ENCODE measurements at regions not wholly inside any gene's neighbourhood (a gene's known extent, or its start where the extent isn't known, plus 50 kb on each side); places are given as distances from the start of the nearest gene placed in this dataset.

DNA sequence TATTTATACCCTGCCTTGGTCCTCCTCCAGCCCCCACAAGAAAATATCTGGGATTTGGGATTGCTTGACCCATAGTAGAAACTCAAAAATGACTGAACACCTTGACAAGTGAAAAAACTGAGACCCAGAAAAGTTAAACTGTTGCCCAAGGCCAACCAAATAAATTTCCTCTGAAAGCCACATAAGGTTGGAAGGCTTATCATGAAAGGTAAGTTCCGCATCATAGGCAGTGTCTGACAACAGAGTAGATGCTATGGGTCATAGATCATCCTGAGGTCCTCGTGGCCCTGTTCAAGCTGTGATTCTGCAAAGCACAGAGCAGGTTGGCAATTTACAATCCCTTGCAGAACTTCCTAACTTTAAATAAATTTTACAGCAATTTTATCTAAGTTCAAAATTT lies 140.8 kb upstream of the TSC22D2 start:
- no CpG with 5 or more reads among the region's 2 CpGs for WGBS, 2 donors (ENCODE audit: extremely low coverage in 2 of 2, insufficient read length in 2 of 2, insufficient replicate concordance in 1 of 2)
- Histone ChIP-seq H2BK12ac (ENCODE audit: low read length) (no peak overlapping the region), H3K18ac (ENCODE audit: low read length) (no peak overlapping the region), H3K9me3 (replicated peaks in 1 of 2; ENCODE audit: control insufficient read depth in 2 of 2, insufficient read depth in 1 of 2, low read depth in 1 of 2, low read length in 2 of 2) (no peaks in the 10 kb centered on the region), H2AFZ (ENCODE audit: low read length) (no peak overlapping the region), H2BK5ac (ENCODE audit: low read length) (no peak overlapping the region), H2AK5ac (ENCODE audit: low read depth, low read length) (no peak overlapping the region), H3K27me3 (ENCODE audit: control insufficient read depth in 3 of 3, insufficient read depth in 3 of 3, low read depth in 1 of 3, low read length in 3 of 3) (peaks cover 0 to 4% (median 0%) of the 10 kb centered on the region in 3 experiments), H4K91ac (ENCODE audit: low read depth, low read length, poor library complexity) (no peak overlapping the region), H3K4me2 (ENCODE audit: insufficient read depth, low read length, poor library complexity, severe bottlenecking) (no peak overlapping the region), H3K4me1 (ENCODE audit: control insufficient read depth in 2 of 2, insufficient read depth in 1 of 2, low read depth in 1 of 2, low read length in 2 of 2) (no peaks in the 10 kb centered on the region), H3K4me3 (ENCODE audit: low read length in 2 of 2) (no peak overlapping the region), H2BK15ac (ENCODE audit: low read length) (no peak overlapping the region), H4K8ac (ENCODE audit: low read depth, low read length) (no peak overlapping the region), H3K14ac (ENCODE audit: low read length) (no peak overlapping the region), H3K27ac (replicated peaks; ENCODE audit: low read length) (no peak overlapping the region), H3K23ac (ENCODE audit: low read depth, low read length, poor library complexity) (no peak overlapping the region), H3K9ac (ENCODE audit: low read depth, low read length, poor library complexity) (no peak overlapping the region), H3K4ac (ENCODE audit: low read length) (no peak overlapping the region), H3K36me3 (replicated peaks in 1 of 2; ENCODE audit: control insufficient read depth in 2 of 2, insufficient read depth in 2 of 2, low read length in 2 of 2) (no peaks in the 10 kb centered on the region), H2BK120ac (ENCODE audit: low read depth, low read length) (no peak overlapping the region), H3K79me1 (ENCODE audit: low read depth, low read length) (no peaks in the 10 kb centered on the region)
- no peak for DNase-seq (ENCODE audit: low spot score)

DNA sequence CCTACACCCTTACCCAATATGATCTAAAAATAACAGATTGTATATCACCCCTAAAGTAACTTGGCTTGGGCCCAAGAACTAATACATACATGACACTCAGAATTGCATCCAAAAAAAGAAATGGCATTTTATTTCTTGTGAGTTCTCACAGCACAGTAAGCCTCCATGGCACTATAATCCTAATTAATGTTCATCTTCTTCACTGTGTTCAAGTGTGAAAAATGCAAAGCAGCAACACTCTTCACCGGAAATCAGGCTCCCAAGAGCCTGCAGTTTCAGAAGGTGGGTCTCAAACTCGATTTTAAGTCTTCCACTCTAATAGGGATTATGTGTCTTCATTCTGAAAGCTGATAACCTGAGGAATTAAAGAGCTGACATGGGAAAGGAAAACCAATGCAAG lies 142.8 kb upstream of the TSC22D2 start:
- no peak for DNase-seq (ENCODE audit: low spot score)
- Histone ChIP-seq H3K18ac (ENCODE audit: low read length) (no peak overlapping the region), H3K79me1 (ENCODE audit: low read depth, low read length) (no peaks in the 10 kb centered on the region), H2BK120ac (ENCODE audit: low read depth, low read length) (no peak overlapping the region), H3K27me3 (ENCODE audit: control insufficient read depth in 3 of 3, insufficient read depth in 3 of 3, low read depth in 1 of 3, low read length in 3 of 3) (peaks cover 0 to 2% (median 0%) of the 10 kb centered on the region in 3 experiments), H2BK5ac (ENCODE audit: low read length) (no peak overlapping the region), H3K14ac (ENCODE audit: low read length) (no peak overlapping the region), H3K4ac (ENCODE audit: low read length) (no peak overlapping the region), H2AK5ac (ENCODE audit: low read depth, low read length) (no peak overlapping the region), H3K9ac (ENCODE audit: low read depth, low read length, poor library complexity) (no peak overlapping the region), H3K4me3 (ENCODE audit: low read length in 2 of 2) (no peak overlapping the region), H3K9me3 (replicated peaks in 1 of 2; ENCODE audit: control insufficient read depth in 2 of 2, insufficient read depth in 1 of 2, low read depth in 1 of 2, low read length in 2 of 2) (no peaks in the 10 kb centered on the region), H3K23ac (ENCODE audit: low read depth, low read length, poor library complexity) (no peak overlapping the region), H3K4me1 (ENCODE audit: control insufficient read depth in 2 of 2, insufficient read depth in 1 of 2, low read depth in 1 of 2, low read length in 2 of 2) (no peaks in the 10 kb centered on the region), H2AFZ (ENCODE audit: low read length) (no peak overlapping the region), H3K4me2 (ENCODE audit: insufficient read depth, low read length, poor library complexity, severe bottlenecking) (no peak overlapping the region), H2BK12ac (ENCODE audit: low read length) (no peak overlapping the region), H4K8ac (ENCODE audit: low read depth, low read length) (no peak overlapping the region), H4K91ac (ENCODE audit: low read depth, low read length, poor library complexity) (no peak overlapping the region), H2BK15ac (ENCODE audit: low read length) (no peak overlapping the region), H3K27ac (replicated peaks; ENCODE audit: low read length) (no peak overlapping the region), H3K36me3 (replicated peaks in 1 of 2; ENCODE audit: control insufficient read depth in 2 of 2, insufficient read depth in 2 of 2, low read length in 2 of 2) (no peaks in the 10 kb centered on the region)
- no CpG with 5 or more reads among the region's 2 CpGs for WGBS, 2 donors (ENCODE audit: extremely low coverage in 2 of 2, insufficient read length in 2 of 2, insufficient replicate concordance in 1 of 2)

DNA sequence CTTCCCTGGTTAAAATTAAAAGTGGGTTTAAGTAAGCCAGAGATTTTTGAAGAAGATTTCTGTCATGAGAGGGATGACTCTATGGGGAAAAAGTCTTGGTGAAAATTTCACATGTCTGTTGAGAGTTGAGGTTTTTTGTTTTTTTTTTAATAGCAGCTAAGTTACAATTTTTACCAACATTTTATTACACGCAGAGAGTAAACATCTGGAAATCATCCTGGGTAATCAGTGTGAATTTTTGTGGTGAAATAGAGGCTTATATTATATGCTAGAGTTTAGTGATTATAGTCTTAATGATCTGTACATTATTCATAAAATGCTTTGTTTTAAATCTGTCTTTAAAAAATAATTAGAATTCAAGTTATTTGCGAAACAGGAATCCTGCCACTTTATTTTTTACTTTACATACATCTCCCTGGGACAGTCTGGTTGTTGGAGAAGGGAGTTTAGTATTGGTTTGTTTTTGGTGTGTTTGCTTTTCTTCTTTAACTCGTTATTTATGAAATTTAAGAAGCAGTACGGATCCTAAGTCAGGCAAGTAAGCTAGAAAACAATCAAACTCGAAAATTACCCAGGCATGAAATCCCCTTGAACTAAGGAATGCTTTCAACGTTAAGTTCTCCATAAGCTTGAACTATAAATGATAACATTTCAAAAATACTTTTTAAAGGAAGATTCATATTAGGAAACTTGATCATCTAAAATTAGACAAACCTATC lies 143.4 kb upstream of the TSC22D2 start:
- H3K36me3 ChIP-seq (replicated peaks in 1 of 2; ENCODE audit: control insufficient read depth in 2 of 2, insufficient read depth in 2 of 2, low read length in 2 of 2) = no peaks in the 10 kb centered on the region
- H3K4me2 ChIP-seq (ENCODE audit: insufficient read depth, low read length, poor library complexity, severe bottlenecking) = no peak overlapping the region
- DNase-seq (ENCODE audit: low spot score) = no peak
- no peak overlapping the region for H3K18ac ChIP-seq (ENCODE audit: low read length)
- H3K27ac ChIP-seq (replicated peaks; ENCODE audit: low read length) = no peak overlapping the region
- no peak overlapping the region for H3K9ac ChIP-seq (ENCODE audit: low read depth, low read length, poor library complexity)
- no peak overlapping the region for H2BK120ac ChIP-seq (ENCODE audit: low read depth, low read length)
- no CpG with 5 or more reads among the region's 6 CpGs for WGBS, 2 donors (ENCODE audit: extremely low coverage in 2 of 2, insufficient read length in 2 of 2, insufficient replicate concordance in 1 of 2)
- no peak overlapping the region for H2BK12ac ChIP-seq (ENCODE audit: low read length)
- no peak overlapping the region for H3K14ac ChIP-seq (ENCODE audit: low read length)
- H2BK15ac ChIP-seq (ENCODE audit: low read length) = no peak overlapping the region
- no peak overlapping the region for H4K8ac ChIP-seq (ENCODE audit: low read depth, low read length)
- no peaks in the 10 kb centered on the region for H3K79me1 ChIP-seq (ENCODE audit: low read depth, low read length)
- no peak overlapping the region for H3K4me3 ChIP-seq (ENCODE audit: low read length in 2 of 2)
- H3K9me3 ChIP-seq (replicated peaks in 1 of 2; ENCODE audit: control insufficient read depth in 2 of 2, insufficient read depth in 1 of 2, low read depth in 1 of 2, low read length in 2 of 2) = no peaks in the 10 kb centered on the region
- no peak overlapping the region for H3K4ac ChIP-seq (ENCODE audit: low read length)
- no peaks in the 10 kb centered on the region for H3K4me1 ChIP-seq (ENCODE audit: control insufficient read depth in 2 of 2, insufficient read depth in 1 of 2, low read depth in 1 of 2, low read length in 2 of 2)
- H3K23ac ChIP-seq (ENCODE audit: low read depth, low read length, poor library complexity) = no peak overlapping the region
- no peak overlapping the region for H4K91ac ChIP-seq (ENCODE audit: low read depth, low read length, poor library complexity)
- no peak overlapping the region for H2AK5ac ChIP-seq (ENCODE audit: low read depth, low read length)
- H2BK5ac ChIP-seq (ENCODE audit: low read length) = no peak overlapping the region
- H2AFZ ChIP-seq (ENCODE audit: low read length) = no peak overlapping the region
- H3K27me3 ChIP-seq (ENCODE audit: control insufficient read depth in 3 of 3, insufficient read depth in 3 of 3, low read depth in 1 of 3, low read length in 3 of 3) = no peaks in the 10 kb centered on the region

- Histone ChIP-seq H2AFZ (ENCODE audit: low read length) (no peak overlapping the region), H4K8ac (ENCODE audit: low read depth, low read length) (no peak overlapping the region), H3K79me1 (ENCODE audit: low read depth, low read length) (no peaks in the 10 kb centered on the region), H2AK5ac (ENCODE audit: low read depth, low read length) (no peak overlapping the region), H2BK120ac (ENCODE audit: low read depth, low read length) (no peak overlapping the region), H2BK12ac (ENCODE audit: low read length) (no peak overlapping the region), H3K4ac (ENCODE audit: low read length) (no peak overlapping the region), H3K18ac (ENCODE audit: low read length) (no peak overlapping the region), H3K4me2 (ENCODE audit: insufficient read depth, low read length, poor library complexity, severe bottlenecking) (no peak overlapping the region), H3K23ac (ENCODE audit: low read depth, low read length, poor library complexity) (no peak overlapping the region), H3K9ac (ENCODE audit: low read depth, low read length, poor library complexity) (no peak overlapping the region), H3K4me3 (ENCODE audit: low read length in 2 of 2) (no peak overlapping the region), H3K27ac (replicated peaks; ENCODE audit: low read length) (no peak overlapping the region), H3K36me3 (replicated peaks in 1 of 2; ENCODE audit: control insufficient read depth in 2 of 2, insufficient read depth in 2 of 2, low read length in 2 of 2) (no peaks in the 10 kb centered on the region), H2BK5ac (ENCODE audit: low read length) (no peak overlapping the region), H2BK15ac (ENCODE audit: low read length) (no peak overlapping the region), H4K91ac (ENCODE audit: low read depth, low read length, poor library complexity) (no peak overlapping the region), H3K4me1 (ENCODE audit: control insufficient read depth in 2 of 2, insufficient read depth in 1 of 2, low read depth in 1 of 2, low read length in 2 of 2) (no peaks in the 10 kb centered on the region), H3K27me3 (ENCODE audit: control insufficient read depth in 3 of 3, insufficient read depth in 3 of 3, low read depth in 1 of 3, low read length in 3 of 3) (no peaks in the 10 kb centered on the region), H3K9me3 (replicated peaks in 1 of 2; ENCODE audit: control insufficient read depth in 2 of 2, insufficient read depth in 1 of 2, low read depth in 1 of 2, low read length in 2 of 2) (no peaks in the 10 kb centered on the region), H3K14ac (ENCODE audit: low read length) (no peak overlapping the region)
- no peak for DNase-seq (ENCODE audit: low spot score)
- WGBS, 2 donors (ENCODE audit: extremely low coverage in 2 of 2, insufficient read length in 2 of 2, insufficient replicate concordance in 1 of 2) = no CpG with 5 or more reads among the region's 2 CpGs
Observed at GRCh38 chr3:150261958-150262357, 146.1 kb upstream of the TSC22D2 start.
